ENCODE measurements at regions not wholly inside any gene's neighbourhood (a gene's known extent, or its start where the extent isn't known, plus 50 kb on each side); places are given as distances from the start of the nearest gene placed in this dataset.

- no peaks in the 10 kb centered on the region for H3K27me3 ChIP-seq (ENCODE audit: control insufficient read depth, insufficient read depth, low read length)
- no peaks in the 10 kb centered on the region for H3K4me1 ChIP-seq (ENCODE audit: control insufficient read depth in 2 of 3, insufficient read depth in 2 of 3, low read depth in 1 of 3, low read length in 3 of 3)
- DNase-seq (no peak), FAIRE-seq (no peak)
- H3K9me3 ChIP-seq (ENCODE audit: control insufficient read depth in 2 of 3, insufficient read depth in 1 of 3, low read length in 3 of 3), result no peaks in the 10 kb centered on the region
- H3K4me3 ChIP-seq (ENCODE audit: low read length in 3 of 3), result no peak overlapping the region
- no peaks in the 10 kb centered on the region for H3K36me3 ChIP-seq (ENCODE audit: control insufficient read depth in 2 of 3, insufficient read depth in 3 of 3, low read length in 3 of 3)
- intact Hi-C loops (cut with DNase I), result no loop called here
- no peak for TF ChIP-seq CTCF (IDR thresholded peaks at IDR 0.05; ENCODE audit: borderline replicate concordance, extremely low read depth, insufficient read depth)
- no peak overlapping the region for H3K9ac ChIP-seq (ENCODE audit: low read length in 3 of 3)
- no peak overlapping the region for H3K27ac ChIP-seq (ENCODE audit: low read depth in 2 of 2, low read length in 2 of 2)
Observed at GRCh38 chr14:35220920-35221319, 71.3 kb upstream of the PSMA6 start.

- Histone ChIP-seq H3K36me3 (ENCODE audit: control insufficient read depth in 2 of 3, insufficient read depth in 3 of 3, low read length in 3 of 3) (no peaks in the 10 kb centered on the region), H3K27ac (ENCODE audit: low read depth in 2 of 2, low read length in 2 of 2) (no peak overlapping the region), H3K4me3 (ENCODE audit: low read length in 3 of 3) (no peak overlapping the region), H3K9me3 (ENCODE audit: control insufficient read depth in 2 of 3, insufficient read depth in 1 of 3, low read length in 3 of 3) (no peaks in the 10 kb centered on the region), H3K4me1 (ENCODE audit: control insufficient read depth in 2 of 3, insufficient read depth in 2 of 3, low read depth in 1 of 3, low read length in 3 of 3) (no peaks in the 10 kb centered on the region), H3K9ac (ENCODE audit: low read length in 3 of 3) (no peak overlapping the region), H3K27me3 (ENCODE audit: control insufficient read depth, insufficient read depth, low read length) (no peaks in the 10 kb centered on the region)
- DNase-seq (no peak), FAIRE-seq (no peak)
- intact Hi-C loops (cut with DNase I), result no loop called here
- no peak for TF ChIP-seq CTCF (IDR thresholded peaks at IDR 0.05; ENCODE audit: borderline replicate concordance, extremely low read depth, insufficient read depth)
Observed at GRCh38 chr14:35221462-35221861, 70.7 kb upstream of the PSMA6 start.

DNA sequence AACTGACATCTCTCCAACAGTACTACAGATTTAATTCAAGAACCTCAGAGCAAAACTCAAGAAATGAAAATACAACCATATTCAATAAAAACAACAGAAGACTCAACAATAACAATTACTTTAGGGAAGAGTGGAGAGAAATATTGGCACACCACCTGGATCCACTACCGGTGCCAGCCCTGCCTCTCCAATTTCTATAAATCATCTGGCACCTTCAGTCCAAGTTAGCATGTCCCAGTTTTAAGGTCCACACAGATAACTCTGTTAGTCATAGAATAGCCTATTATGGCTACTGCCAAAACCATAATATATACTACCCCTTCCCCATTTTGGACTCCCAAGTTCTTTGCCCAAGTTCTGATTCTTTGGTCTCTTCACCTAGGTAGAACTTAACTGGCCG lies 69.9 kb upstream of the PSMA6 start:
- no peak overlapping the region for H3K9ac ChIP-seq (ENCODE audit: low read length in 3 of 3)
- no peak overlapping the region for H3K27ac ChIP-seq (ENCODE audit: low read depth in 2 of 2, low read length in 2 of 2)
- FAIRE-seq, result no peak

More for the DNA sequence above, 69.9 kb upstream of the PSMA6 start:
- no peaks in the 10 kb centered on the region for H3K9me3 ChIP-seq (ENCODE audit: control insufficient read depth in 2 of 3, insufficient read depth in 1 of 3, low read length in 3 of 3)
- intact Hi-C loops (cut with DNase I), result no loop called here
- DNase-seq, result no peak
- no peaks in the 10 kb centered on the region for H3K36me3 ChIP-seq (ENCODE audit: control insufficient read depth in 2 of 3, insufficient read depth in 3 of 3, low read length in 3 of 3)
- no peaks in the 10 kb centered on the region for H3K4me1 ChIP-seq (ENCODE audit: control insufficient read depth in 2 of 3, insufficient read depth in 2 of 3, low read depth in 1 of 3, low read length in 3 of 3)
- no peak for TF ChIP-seq CTCF (IDR thresholded peaks at IDR 0.05; ENCODE audit: borderline replicate concordance, extremely low read depth, insufficient read depth)
- no peaks in the 10 kb centered on the region for H3K27me3 ChIP-seq (ENCODE audit: control insufficient read depth, insufficient read depth, low read length)
- H3K4me3 ChIP-seq (ENCODE audit: low read length in 3 of 3), result no peak overlapping the region

All from kidney (tissue), 13 donors.